DMS 273 treated with DMSO at 0.1 percent for 48 hours (cell line): ENCODE measurements at regions not wholly inside any gene's neighbourhood (a gene's known extent, or its start where the extent isn't known, plus 50 kb on each side); places are given as distances from the start of the nearest gene placed in this dataset.
"Not testable (repeated sequence)": the region's sequence is repeated elsewhere in the genome, so short reads cannot be mapped to it uniquely, and the experiment has no call there.

ENCODE experiments used
- DNase-seq: peaks from one replicate; lab custom pipeline; 2025; lab: John Stamatoyannopoulos, UW

DNA sequence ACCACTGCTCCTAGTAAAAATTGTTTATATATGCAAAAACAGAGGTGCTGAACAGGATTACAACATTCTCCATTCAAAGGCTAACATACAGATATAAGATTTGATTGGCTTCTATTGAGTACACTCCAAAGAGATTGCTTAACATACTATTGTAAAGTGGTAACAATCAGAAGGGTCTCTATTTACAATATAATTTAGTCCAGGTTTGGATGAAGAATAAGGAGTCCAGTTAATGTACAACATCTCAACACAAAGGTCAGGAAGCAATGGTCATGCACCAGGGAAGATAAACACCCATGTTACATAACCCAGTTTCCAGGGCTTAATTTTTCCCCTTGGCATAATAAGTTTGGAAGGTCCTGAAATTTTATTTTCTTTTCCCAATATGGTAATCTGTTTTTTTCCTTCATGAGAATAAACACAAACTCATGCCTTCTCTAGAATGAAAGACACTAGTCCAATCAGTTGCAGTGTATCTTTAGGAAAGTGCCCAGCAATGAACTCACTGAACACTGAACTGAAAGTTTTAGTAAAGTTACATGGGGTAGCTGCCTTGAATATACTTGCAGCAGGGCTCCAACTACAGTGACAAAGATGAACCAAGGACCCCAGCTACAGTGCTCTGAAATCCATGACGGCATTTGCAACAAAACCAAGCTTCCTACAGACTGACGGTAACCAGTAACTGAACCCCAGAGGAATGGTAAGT lies 255.3 kb upstream of the GJE1 start:
- DNase-seq: no peak

DNA sequence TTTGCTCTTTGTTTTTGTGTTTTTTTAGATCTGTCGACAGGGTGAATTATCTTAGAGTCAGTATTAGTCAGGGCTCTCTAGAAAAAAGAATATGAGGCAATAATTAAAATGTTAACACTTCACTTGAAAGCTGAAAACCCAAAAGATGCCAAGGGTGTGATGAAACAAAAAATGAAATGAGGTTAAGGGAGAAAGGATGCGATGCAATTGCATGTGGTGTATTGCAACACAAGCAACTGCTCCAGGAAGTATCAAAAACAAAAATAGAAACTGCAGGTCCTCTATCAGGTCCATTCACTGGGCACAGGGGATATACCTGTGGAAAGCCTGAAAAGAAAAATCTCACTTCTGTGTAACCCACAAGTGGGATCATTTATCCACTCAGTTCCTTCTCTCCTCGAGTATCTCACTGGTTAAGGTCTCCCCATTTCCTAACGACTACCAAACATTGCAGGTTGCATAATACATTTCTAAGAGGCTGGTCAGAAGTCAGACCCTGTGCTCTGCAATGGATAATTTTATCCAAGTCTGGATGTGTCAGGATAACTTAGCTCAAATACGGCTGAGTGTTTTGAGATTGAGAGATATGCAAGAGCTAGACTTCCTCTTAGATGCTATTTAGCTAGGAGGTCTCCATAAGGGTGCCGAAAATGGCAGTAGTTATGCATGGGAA lies 257.7 kb upstream of the GJE1 start:
- no peak for DNase-seq

DNA sequence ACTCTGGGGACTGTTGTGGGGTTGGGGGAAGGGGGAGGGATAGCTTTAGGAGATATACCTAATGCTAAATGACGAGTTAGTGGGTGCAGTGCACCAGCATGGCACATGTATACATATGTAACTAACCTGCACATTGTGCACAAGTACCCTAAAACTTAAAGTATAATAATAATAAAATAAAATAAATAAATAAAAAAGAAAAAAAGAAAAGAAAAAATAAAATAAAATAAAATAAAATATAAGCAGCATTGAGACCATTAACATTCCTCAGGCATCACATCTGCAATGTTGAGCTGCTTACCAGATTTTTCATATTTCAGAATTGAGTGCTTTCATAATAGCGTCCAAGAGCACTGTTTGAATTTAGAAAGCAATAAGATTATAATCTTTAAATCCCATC lies 263.2 kb upstream of the GJE1 start:
- not testable (repeated sequence) for DNase-seq

DNA sequence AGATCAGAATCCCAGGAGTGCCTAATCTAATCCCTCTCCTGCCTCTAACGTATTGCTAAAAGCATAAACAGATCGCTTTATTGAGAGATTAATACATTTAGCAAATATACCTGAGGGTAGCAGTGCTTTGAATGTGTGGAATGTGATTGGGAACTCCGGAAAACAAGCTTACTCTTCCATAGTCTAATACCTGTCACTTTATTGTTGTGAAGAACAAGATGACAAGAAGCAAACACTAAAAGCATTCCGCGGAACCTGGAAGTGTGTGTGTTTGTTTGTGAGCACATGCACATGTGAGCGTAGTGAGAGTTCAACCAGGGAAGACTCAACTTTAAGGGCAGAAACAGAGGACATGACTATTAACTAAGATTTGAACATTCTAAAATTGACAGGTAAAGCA lies 265.0 kb upstream of the GJE1 start:
- DNase-seq: no peak

DNA sequence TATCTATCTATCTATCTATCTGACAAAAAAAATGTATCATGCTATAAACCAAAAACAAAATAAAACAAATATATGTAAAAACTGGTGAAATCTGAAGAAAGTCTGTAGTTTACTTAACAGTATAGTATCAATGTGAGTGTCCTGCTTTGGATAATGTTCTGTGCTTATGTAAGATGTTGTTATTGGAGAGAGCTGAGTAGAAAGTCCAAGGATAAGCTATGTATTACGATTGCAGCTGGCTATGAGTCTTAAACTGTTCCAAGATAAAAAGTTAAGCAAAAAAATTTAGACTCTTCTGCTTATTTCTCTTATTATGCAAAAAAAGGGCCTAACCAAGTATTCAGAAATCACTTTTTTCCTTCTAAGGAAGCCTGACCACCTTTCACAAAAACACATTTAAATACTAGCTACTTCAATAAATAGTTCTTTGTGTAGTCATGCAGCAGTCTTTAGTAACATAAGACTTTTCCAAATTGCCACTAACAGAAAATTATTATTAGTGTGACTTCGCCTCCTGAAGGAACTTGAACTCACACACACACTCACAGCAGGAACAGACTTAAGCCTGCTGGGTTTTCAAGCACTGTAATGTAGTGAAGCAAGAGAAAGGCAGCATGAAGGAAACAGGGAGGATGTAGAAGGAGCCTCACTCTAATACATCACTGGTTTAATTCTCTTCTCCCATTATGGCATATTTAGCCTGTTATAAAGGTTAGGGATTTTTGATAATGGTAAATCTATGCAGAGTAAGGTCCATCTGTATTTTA lies 265.8 kb upstream of the GJE1 start:
- DNase-seq: no peak

DNA sequence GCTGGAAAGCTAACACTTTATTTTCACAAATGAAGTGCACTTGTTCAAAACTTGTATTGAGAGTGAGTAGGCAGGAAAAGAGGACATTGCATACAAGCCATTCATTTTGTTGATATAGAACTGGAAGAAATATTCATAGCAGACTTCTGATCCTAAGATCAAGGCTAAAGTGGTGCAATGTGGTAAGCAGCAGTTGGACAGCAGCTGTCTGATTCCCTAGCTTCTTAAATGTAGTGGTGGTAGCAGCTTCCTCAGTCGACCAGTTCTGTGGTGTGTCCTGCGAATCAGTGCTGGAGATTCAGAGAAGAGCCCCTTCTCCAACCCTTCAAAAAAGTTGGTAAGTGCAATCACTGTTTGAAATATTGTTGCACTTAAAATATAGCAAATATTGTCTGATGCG lies 281.7 kb upstream of the GJE1 start:
- no peak for DNase-seq

DNA sequence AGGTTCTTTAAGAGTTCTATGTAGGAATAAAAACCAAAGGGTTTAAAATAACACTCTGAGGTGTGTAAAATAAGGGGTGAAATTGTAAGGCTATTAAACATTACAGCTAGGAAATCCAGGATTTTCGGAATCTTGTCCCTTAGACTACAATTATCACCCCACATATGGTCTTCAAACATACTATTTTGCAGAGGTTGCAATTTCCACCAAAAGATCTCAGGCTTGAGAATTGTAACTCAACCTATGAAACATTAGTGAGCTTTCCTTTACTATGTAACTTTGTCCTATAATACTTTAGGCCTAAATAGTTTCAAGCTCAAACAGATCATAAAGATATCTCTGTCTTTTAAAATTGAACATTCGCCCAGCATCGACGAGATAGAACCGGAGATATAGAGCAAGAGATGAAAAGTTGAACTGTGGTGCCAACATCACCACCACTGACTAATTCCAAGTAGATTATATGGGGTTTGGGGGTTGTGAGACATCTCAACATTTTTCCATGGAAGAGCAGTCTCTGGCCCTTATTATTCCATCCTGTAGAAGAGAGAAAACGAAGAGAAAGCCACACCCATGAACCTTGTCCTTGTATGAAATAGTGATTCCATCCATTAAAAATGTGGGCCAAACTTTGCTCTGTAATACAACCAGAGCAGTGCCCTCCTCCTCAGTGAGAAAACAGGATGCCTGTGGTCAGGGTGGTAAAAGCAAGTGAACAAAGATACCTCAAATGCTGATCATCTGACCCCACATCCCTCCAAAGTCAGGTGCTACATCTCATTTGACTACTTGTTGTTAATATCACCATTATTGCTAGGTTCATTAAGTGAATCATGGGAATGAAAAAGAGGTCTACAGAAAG lies 284.5 kb upstream of the GJE1 start:
- DNase-seq: no peak

DNA sequence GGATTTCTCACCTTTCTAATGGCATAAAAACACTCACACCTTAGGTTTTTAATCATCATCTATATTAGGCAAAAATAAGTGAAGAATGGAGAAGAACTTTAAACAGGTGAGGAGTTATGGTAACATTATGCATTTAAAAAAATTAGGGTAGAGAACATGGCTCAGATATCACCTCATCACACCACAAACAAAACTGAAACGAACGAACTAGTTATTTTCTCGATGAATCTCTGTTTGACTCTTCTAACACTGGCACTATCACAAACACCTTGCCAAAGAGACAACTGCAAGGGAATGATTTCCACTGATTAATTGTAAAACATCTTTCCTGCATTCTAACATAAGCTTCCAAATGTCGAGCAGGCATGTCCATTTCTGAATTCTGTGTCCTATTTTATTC lies 286.1 kb upstream of the GJE1 start:
- no peak for DNase-seq

DNA sequence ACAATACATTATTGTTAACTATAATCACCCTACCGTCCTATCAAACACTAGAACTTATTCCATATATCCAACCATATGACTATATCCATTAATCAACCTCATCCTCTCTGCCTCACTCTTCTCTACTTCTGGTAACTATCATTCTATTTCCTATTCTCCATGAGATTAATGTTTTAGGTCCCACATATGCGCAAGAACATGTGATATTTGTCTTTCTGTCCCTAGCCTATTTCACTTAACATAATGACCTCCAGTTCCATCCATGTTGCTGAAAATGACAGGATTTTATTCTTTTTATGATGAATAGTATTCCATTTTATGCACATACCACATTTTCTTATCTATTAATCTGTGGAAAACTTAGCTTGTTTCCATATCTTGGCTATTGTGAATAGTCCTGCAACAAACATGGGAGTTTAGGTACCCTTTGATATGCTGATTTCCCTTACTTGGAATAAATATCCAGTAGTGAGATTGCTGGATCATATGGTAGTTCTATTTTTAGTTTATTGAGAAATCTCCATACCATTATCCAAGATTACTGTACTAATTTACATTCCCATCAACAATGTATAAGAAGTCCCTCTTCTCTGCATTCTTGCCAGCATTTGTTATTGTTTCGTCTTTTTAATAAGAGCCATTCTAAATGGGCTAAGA lies 289.4 kb upstream of the GJE1 start:
- no peak for DNase-seq

DNA sequence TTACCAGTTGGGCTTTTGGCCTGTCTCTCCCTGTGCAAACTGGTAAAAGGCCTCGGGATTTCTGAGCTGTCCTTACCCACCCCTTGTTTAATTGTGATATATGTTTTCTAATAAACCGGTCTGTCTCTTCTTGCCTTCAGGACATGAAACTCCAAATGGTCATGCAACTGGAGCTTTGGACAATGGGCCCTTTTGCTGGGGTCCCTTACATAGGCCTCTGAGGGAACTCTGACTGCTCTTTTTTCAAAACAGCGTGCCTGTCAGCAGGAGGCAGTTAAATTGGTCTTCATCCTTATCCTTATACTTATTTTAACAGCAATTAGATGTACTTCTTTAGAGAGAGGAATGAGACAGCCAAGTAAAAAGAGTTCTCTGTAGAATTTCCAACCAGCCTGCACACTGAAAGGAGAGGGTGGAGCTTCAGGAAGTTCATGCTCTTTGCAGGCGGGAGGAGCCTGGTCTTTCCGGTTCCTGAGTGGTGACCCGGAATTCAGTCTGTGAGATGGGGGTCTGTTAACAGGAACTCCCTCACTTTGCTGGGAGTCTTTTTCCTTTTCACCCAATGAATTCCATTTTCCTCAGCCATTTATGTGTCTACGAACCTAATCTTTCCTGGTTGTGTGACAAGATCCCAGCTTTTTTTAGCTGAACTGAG lies 299.6 kb upstream of the GJE1 start:
- DNase-seq: no peak

DNA sequence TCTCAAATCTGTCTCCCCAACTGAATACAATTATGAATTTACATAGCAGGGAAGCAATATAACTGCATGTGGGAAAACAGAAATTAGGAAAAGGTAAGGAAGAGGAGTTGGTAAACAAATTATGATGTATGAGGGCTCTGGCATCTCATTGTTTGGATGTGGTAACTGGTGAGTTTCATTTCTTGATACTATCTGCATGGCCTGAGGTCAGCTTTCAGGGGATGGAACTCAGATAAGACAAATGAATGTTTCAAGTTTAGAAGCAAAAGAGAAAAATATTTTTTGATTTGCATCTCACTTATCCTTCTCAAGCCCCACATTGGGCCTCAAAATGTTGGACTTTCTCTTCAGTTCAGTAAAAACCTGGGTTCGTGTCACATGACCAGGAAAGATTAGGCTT lies 302.2 kb upstream of the GJE1 start:
- DNase-seq: no peak

DNA sequence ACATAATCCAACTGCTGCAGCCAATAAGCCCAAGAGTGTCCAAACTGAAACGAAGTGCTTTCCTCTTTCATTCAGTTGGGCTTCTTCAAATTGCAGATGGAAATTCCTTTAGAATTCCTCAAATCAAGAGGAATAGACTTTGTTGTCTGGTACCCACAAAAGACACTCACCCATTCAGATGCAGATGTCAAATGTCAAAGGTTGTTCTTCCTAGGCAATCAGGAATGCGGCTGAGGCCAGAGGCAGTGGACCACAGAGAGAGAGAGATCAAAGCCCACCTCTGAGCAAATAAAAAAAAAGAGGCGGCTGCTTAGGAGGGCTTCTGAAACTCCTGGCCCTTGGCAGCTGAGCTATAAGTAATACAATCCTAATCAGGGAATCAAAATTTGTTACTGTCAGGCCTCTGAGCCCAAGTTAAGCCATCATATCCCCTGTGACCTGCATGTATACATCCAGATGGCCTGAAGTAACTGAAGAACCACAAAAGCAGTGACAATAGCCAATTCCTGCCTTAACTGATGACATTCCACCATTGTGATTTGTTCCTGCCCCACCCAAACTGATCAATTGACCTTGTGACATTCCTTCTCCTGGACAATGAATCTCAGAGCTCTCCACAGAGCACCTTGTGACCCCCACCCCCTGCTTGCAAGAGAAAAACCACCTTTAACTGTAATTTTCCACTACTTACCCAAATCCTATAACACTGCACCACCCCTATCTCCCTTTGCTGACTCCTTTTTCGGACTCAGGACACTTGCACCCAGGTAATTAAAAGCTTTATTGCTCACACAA lies 303.0 kb upstream of the GJE1 start:
- DNase-seq: no peak

DNA sequence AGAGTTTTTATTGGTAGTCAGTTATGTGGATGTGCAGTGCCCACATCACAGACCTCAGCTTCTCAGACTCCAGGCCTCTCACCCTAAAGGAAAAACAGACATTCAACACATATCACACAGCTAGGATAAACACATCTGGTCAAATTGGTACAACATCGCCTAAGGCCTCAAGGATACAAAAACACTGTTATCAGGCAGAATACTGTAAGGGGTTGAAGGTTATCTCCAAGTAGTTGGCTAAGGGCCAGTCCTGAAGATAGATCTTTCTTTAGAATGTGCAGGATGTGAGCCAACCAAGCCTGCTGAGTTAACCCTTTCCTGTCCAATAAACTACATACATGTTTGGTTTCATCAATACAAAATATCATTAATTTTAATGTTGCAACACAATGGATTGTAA lies 308.4 kb upstream of the GJE1 start:
- DNase-seq: no peak

DNA sequence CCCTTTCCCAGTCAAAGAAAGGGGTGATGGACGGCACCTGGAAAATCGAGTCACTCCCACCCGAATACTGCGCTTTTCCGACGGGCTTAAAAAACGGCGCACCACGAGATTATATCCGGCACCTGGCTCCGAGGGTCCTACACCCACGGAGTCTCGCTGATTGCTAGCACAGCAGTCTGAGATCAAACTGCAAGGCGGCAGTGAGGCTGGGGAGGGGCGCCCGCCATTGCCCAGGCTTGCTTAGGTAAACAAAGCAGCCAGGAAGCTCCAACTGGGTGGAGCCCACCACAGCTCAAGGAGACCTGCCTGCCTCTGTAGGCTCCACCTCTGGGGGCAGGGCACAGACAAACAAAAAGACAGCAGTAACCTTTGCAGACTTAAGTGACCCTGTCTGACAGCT lies 317.7 kb upstream of the GJE1 start:
- not testable (repeated sequence) for DNase-seq

DNA sequence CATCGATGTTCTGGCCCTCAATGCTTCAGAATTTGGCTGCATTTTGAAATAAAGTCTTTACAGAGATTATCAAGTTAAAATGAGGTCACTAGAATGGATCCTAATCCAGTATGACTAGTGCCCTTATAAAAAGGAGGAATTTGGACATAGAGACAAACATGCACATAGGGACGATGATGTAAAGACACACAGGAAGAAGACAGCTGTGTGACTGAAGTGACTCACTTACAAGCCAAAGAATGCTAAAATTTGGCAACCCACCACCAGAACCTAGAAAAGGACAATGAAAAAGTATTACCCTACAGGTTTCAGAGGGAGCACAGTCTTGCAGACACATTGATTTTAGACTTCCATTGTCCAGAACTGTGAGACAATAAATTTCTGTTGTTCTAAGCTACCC lies 322.8 kb upstream of the GJE1 start:
- DNase-seq: no peak

DNA sequence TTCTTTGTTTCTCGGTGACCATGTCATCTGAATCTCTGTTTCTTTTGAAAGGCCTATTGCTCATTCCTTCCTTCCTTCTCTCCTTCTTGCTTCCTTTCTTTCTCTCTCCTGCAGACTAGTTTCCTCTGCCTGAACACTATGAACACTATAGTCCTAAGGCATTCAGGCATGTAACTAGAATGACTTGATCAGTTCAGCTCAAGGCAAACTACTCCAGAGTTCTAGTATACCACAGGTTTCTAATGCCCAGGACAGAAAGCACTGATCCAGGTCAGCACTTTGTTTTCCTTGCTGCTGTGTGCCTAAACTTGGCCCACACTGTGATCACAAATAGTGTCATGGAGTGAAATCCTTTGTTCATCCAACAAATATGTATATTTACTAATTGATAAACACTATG lies 324.1 kb upstream of the GJE1 start:
- no peak for DNase-seq

DNA sequence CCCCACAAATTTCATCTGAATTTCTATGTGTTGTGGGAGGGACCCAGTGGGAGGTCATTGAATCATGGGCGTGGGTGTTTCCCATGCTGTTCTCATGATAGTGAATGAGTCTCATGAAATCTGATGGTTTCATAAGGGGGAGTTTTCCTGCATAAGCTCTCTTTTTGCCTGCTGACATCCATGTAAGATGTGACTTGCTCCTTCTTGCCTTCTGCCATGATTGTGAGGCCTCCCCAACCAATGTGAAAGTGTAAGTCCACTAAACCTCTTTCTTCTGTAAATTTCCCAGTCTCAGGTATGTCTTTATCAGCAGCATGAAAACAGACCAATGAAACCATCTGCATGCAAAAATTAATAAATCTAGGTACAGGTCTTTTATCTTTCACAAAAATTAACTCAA lies 331.8 kb upstream of the GJE1 start:
- DNase-seq: not testable (repeated sequence)

DNA sequence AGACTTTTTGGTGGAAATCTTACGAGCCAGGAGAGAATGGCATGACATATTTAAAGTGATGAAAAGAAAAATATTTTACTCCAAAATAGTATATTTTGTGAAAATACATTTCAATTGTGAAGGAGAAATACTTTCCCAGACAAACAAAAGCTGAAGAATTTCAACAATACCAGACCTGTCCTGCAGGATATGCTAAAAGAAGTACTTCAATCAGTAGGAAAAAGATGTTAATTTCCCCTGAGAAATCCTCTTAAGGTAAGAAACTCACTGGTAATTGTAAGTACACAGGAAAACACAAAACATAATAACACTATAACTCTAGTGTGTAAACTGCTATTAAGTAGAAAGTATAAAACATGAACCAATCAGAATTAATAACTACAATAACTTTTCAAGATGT lies 341.8 kb upstream of the GJE1 start:
- no peak for DNase-seq

DNA sequence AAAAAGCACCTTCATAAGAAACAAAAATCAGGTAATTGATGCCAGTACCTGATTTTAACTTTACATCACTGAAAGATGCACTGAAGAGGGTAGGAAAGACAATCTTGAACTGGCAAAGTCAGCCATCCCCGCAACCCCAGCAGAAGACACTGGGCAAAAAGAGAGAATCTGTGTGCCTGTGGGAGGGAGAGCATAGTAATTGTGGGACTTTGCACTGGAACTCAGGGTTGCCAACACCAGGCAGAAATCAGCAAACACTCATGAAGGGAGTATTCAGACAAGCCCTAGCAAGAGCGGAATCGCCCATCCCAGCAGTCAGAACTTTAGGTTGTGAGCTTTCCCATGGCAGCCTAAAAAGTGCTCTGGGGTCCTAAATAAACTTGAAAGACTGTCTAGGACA lies 344.6 kb upstream of the GJE1 start:
- DNase-seq: no peak

DNA sequence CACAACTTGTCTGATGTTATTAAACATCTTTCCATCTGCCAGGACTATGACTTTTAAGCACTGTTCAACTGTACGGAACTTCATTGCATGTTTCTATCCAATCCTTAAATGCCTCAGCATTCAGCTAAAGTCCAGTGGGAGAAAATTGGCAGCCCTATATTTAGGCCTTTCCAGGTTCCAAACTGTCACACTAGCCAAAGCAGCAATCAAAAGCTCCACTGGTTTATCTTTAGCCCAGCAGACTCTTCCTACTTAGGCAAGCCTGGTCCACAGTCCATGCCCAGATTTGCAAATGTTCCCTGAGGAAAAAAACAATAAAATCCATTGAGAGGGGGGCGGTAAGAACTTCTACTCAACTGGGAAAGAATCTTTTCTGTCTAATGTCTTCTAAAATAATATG lies 349.1 kb upstream of the GJE1 start:
- no peak for DNase-seq
